ENCODE measurements at regions not wholly inside any gene's neighbourhood (a gene's known extent, or its start where the extent isn't known, plus 50 kb on each side); places are given as distances from the start of the nearest gene placed in this dataset.

- TF ChIP-seq CTCF (IDR thresholded peaks at IDR 0.05; ENCODE audit: low read depth, low read length), result no peak
- TF ChIP-seq EZH2phosphoT487 (IDR thresholded peaks at IDR 0.05; ENCODE audit: low read depth), result no peak
Observed at GRCh38 chr20:16129411-16129810, 443.8 kb downstream of the KIF16B start.

All from OCI-LY3 (cell line).